GM19452 (cell line): ENCODE measurements at regions not wholly inside any gene's neighbourhood (a gene's known extent, or its start where the extent isn't known, plus 50 kb on each side); places are given as distances from the start of the nearest gene placed in this dataset.

ENCODE experiments used
- ATAC-seq: cut with Tn5 transposase; IDR thresholded peaks from one replicate; pipeline ENCODE4 v1.9.1; 2021; ENCODE audit not compliant: unreplicated experiment

GRCh38 chr11:106212081-106212480, 134.6 kb downstream of the AASDHPPT start:
- ATAC-seq: no peak

- ATAC-seq: no peak
These were observed 138.8 kb downstream of the AASDHPPT start for GRCh38 chr11:106216281-106216680.

DNA sequence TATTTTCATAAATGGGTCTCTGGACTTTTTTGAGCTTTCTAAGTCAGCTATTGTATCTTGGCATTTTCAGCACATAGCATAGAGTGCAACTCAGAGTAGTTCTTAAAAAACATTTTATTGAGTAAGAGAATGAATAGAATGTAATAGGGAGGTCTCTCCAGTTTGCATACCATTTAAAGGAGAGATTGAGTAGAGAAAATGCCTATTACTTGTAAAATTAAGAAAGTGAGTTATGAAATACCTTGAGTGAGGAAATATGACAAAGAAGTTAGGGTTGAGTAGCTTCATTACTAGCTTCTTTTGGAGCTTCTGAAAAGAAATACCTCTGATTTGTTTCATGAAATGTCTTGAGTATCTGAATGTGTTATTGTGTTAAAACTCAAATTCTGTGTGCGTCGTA, 140.0 kb downstream of the AASDHPPT start:
- no peak for ATAC-seq

DNA sequence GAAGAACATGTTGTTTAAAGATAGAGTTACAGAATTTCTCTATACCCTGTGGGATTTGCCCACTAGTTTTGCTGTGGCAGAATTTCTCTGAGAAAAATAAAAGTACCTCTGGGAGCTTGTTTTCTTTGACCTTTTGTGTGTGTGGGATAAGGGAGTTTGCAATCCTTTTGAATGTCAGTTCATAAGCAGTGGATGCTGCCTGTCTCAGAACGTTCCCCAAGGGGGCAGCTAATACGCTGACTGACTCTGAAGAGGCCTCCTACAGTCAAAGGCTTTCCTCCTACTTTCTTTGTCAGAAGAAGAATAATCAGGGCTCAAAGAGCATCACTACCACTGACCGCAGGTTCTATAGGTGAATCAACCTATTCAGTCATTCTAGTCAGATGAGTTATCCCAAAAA, 140.6 kb downstream of the AASDHPPT start:
- no peak for ATAC-seq

DNA sequence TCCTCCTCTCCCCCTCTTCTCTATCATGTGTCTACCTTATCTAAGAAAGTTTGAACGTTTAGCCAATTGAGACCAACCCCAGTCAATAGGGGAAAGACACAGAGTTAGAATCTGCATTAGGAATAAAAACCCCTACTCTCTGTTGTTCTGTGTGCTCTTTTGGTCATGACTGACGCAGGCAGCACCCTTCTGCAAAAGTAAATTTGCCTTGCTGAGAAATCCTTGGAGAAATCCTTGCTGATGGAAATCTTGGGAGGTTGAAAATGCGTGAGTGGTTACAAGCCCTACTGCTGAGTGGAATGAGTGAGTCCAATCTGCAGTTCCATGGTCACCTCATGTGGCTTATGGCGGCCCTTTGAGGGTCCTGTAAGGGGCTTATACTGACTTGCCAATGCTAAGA, 145.2 kb downstream of the AASDHPPT start:
- no peak for ATAC-seq

DNA sequence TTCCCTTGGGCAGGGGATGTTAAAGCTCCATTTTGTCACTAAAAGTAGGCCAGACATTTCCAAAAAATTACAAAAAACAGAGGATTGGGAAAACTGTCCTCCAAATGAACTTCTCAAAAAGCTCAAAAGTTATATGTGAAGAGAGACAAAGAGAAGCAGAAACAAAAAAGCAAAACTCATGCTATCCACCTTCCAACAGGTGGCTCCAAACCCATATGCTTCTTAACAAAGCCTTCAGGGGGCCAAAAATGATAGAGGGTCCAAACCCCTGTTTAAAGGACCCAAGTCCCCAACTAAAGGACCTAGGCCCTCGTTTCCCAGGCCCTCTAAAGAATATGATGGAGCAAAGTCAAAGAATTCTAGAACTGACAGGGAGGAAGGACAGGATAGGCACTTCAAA, 146.7 kb downstream of the AASDHPPT start:
- no peak for ATAC-seq

DNA sequence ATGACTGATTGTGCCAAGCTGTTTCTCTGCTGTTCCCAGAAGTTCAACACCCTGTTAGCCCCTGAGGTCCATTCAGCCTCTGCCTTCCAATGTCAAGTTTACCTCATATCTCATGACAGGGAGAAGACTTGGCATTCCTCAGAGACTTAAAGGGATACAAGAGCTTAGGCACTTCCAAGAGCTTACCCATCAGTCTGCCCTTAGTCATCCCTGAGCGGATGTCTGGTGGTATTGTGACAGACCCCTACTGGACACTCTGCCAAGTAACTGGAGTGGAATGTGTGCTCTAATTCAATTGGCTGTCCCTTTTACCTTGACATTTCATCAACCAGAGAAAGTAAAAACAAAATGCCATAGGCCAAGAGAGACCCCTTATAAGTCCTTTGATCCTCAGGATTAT, 151.5 kb downstream of the AASDHPPT start:
- no peak for ATAC-seq

- ATAC-seq: no peak
These were observed 154.1 kb downstream of the AASDHPPT start for GRCh38 chr11:106231591-106231990.

GRCh38 chr11:106233191-106233590, 155.7 kb downstream of the AASDHPPT start:
- ATAC-seq: no peak

GRCh38 chr11:106234794-106235193, 157.3 kb downstream of the AASDHPPT start:
- ATAC-seq: no peak

DNA sequence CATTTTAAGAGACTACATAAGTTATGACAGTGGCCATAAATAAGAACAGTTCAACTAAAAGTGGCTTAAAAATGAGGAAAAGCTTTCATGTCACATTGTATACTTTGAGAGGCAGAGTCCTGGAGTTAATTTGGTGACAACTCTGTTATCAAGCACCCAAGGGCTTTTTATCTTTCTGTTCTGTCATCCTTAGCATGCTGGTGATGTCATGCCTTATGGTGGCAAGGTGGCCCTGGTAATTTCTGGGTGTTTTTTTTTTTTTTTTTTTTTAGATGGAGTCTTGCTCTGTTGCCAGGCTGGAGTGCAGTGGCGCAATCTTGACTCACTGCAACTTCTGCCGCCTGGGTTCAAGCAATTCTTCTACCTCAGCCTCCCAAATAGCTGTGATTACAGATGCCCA, 158.8 kb downstream of the AASDHPPT start:
- ATAC-seq: no peak

- no peak for ATAC-seq
These were observed 161.4 kb downstream of the AASDHPPT start for GRCh38 chr11:106238704-106239360.

DNA sequence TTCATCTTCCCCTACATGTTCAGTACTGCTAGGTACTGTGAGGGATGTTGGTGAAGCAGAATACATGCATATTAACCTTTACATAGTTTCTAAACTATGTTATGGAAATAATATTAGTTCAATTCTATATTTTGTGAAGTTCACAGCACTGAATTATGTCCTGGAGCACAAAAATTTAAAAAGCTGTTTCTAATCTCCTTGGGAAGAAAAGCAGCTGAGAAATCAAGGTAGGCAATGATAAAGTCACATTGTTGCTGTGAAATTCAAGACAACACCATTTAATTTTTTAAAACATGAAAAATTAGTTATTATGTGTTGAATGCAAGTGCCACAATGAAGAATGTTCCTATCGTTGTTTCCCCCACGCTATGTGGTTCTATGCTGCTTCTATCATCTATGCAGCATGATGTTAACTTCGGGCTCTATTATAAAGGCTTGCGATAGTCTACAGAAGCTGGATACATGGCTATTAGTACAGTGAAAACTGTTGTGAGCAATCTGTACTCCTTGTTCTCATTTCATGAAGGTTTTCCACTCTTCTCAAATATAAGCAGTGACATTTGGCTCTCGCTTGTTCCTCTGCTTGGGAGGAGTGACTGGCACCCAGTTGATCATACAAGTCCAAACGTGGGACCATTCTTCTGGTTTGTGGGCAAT, 164.3 kb downstream of the AASDHPPT start:
- no peak for ATAC-seq

DNA sequence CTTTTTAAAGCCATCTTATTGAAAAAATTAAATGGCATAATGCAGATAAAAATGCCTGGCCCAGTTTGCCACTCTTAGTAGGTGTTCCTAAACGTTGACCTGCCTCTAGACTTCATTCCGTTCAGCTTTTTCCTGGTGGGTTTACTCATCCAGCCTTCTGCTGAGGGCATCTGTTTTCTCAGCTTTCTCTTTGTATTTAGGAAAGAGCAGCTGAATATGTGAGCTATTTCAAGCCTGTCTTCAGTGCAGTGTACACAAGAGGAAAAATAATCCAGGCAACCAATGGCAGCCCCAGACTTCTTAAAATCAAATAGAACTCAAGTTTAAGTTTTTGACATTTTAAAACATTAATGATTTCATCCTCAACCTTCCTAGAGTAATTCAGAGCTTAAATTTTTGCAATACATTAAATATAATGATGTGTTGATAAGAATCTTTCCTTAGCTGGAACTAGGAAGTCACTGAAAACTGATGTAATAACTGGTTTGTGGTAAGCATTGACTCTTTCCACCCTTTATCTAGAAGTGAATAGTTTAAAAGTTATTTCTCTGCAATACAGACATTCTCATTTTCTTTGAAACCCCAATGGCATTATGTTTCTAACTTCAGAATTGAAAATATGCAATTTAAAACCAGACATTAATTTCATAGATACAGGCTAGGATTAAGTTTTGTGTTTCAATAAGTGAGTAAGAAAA, 165.4 kb downstream of the AASDHPPT start:
- no peak for ATAC-seq

GRCh38 chr11:106246495-106246894, 169.0 kb downstream of the AASDHPPT start:
- no peak for ATAC-seq

DNA sequence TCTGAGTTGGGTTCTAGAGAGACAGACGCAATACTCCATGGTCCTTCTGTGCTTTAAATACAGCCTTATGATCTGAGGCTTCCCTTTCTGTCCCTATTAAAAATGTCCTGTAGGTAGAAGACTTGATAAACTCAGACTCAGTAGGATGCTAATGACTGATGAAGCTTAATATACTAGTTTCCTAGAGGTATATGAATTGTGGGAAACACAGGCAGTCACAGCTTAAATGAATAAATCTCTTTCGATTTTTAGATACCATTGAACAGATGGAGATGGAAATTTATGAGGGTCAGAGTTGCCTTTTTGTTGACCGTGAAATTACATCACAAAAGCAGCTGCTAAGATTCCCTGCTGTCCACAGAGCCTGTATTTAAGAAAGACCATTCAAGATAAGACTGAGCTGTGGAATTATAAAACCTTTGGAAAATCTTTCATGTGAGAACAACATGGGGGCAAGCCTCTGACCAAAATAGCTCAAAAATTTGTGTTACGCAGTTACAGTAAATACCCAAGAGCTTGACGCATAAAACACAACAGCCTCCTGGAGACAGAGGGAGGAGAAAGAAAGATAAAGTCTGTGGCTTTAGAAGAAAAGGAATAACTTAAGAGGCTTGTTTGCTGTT, 172.3 kb downstream of the AASDHPPT start:
- no peak for ATAC-seq

DNA sequence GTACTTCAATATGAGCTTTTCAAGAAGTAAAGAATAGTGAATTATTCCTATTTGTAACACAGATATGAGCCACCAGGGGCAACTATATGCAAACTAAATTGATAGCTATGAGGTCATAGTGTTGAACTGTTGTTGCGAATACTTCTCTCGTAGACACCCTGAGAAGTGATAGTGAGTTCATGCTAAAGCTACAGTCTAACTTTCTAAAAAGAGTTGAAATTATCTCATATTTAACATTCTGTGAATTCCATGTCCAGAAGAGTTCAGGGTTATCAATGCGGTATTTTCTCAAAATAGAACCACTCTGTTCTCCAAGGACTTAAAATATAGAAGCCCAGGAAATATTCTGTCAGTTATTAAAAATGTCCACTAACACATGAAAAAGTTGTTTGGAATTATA, 185.4 kb downstream of the AASDHPPT start:
- ATAC-seq: no peak

- ATAC-seq: no peak
These were observed 186.1 kb downstream of the AASDHPPT start for GRCh38 chr11:106263527-106263926.

DNA sequence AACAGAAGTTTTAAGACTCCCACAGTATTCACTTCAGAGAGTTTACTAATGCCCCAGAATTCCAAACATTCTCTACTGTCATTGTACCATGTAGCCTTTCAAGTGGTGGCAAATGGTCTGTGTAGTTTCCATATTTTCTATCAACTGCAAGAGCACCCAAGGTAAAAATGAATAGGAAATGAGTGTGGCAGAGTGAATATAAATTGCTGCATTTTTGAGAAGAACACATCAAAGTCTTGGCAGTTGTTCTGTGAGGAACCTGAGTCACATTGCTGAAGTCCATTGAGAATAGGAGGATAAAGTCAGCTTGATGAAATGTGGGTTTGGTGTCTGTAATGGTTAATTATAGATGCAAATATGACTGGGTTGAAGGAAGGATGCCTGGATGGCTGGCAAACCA, 193.6 kb downstream of the AASDHPPT start:
- ATAC-seq: no peak

GRCh38 chr11:106271686-106272085, 194.2 kb downstream of the AASDHPPT start:
- ATAC-seq: no peak

- no peak for ATAC-seq
These were observed 197.7 kb downstream of the AASDHPPT start for GRCh38 chr11:106275151-106275550.

- ATAC-seq: no peak
These were observed 198.7 kb downstream of the AASDHPPT start for GRCh38 chr11:106276126-106276525.
